Left colon (tissue), 2 donors: ENCODE measurements at regions not wholly inside any gene's neighbourhood (a gene's known extent, or its start where the extent isn't known, plus 50 kb on each side); places are given as distances from the start of the nearest gene placed in this dataset.
"Not testable (repeated sequence)": the region's sequence is repeated elsewhere in the genome, so short reads cannot be mapped to it uniquely, and the experiment has no call there.

Experiments
- ATAC-seq: fragments of 200-7000 bp; cut with Tn5 transposase; one replicate; pipeline ENCODE4 v1.9.1; 2020; ENCODE audit warnings: mild to moderate bottlenecking, moderate library complexity
- DNase-seq, 2 donors: peaks; one replicate each; pipeline ENCODE4 v3.0.0-alpha.2; 2020
- intact Hi-C, 2 donors: fragments of 100-400 bp; cut with DNase I in 1 of 2; cut with micrococcal nuclease in 1 of 2; formaldehyde crosslinking; loops; one replicate each; pipeline versions ENCODE4 v1.11.2 to v1.14.0; 2022; cut with DNase I, micrococcal nuclease
- donor health status: DM: no; HTN: no; CAD: no.
- donor health status: DM: yes; HTN: yes; CAD: no.

GRCh38 chr16:48059936-48060335 lies 95.9 kb downstream of the ABCC12 start:
- ATAC-seq = no peak
- intact Hi-C loops = no loop called here
- DNase-seq = no peak

- ATAC-seq, intact Hi-C loops, DNase-seq: not testable (repeated sequence)
Measured at GRCh38 chr16:48059190-48059589, 96.6 kb downstream of the ABCC12 start.

GRCh38 chr16:48057048-48057447 lies 98.7 kb downstream of the ABCC12 start:
- intact Hi-C loops = no loop called here
- no peak for DNase-seq
- ATAC-seq = no peak

- ATAC-seq (peak; percentile 71), DNase-seq (peak; percentile 17 to 26)
- intact Hi-C loops = no loop called here
Measured at GRCh38 chr16:48054881-48055601, 100.8 kb downstream of the ABCC12 start.

GRCh38 chr16:48053418-48053745 lies 102.4 kb downstream of the ABCC12 start:
- intact Hi-C loops = no loop called here
- ATAC-seq (no peak), DNase-seq (no peak)

- no peak for ATAC-seq
- DNase-seq = no peak
- intact Hi-C loops = no loop called here
Measured at GRCh38 chr16:48052731-48053417, 102.9 kb downstream of the ABCC12 start.

GRCh38 chr16:48050871-48051270 lies 104.9 kb downstream of the ABCC12 start:
- no peak for ATAC-seq
- no peak for DNase-seq
- intact Hi-C loops = no loop called here

GRCh38 chr16:48049847-48050246 lies 105.9 kb downstream of the ABCC12 start:
- ATAC-seq = no peak
- no peak for DNase-seq
- intact Hi-C loops = no loop called here

- ATAC-seq (no peak), DNase-seq (no peak)
- intact Hi-C loops = no loop called here
Measured at GRCh38 chr16:48047720-48048119, 108.1 kb downstream of the ABCC12 start.

GRCh38 chr16:48047241-48047640 lies 108.6 kb downstream of the ABCC12 start:
- DNase-seq (no peak), ATAC-seq (no peak)
- intact Hi-C loops = no loop called here

GRCh38 chr16:48044117-48044516 lies 111.7 kb downstream of the ABCC12 start:
- intact Hi-C loops = no loop called here
- no peak for DNase-seq
- ATAC-seq = no peak

GRCh38 chr16:48041981-48042421 lies 113.8 kb downstream of the ABCC12 start:
- no peak for DNase-seq
- no peak for ATAC-seq
- intact Hi-C loops = no loop called here

- ATAC-seq (no peak), DNase-seq (no peak)
- intact Hi-C loops = no loop called here
Measured at GRCh38 chr16:48035142-48035541, 120.7 kb downstream of the ABCC12 start.

- ATAC-seq (no peak), DNase-seq (no peak)
- intact Hi-C loops = no loop called here
Measured at GRCh38 chr16:48030926-48031325, 124.9 kb downstream of the ABCC12 start.

- intact Hi-C loops = no loop called here
- no peak for ATAC-seq
- no peak for DNase-seq
Measured at GRCh38 chr16:48029768-48030167, 126.0 kb downstream of the ABCC12 start.

- DNase-seq (no peak), ATAC-seq (no peak)
- intact Hi-C loops = no loop called here
Measured at GRCh38 chr16:48025359-48025758, 130.4 kb downstream of the ABCC12 start.

- DNase-seq = no peak
- ATAC-seq = no peak
- intact Hi-C loops = no loop called here
Measured at GRCh38 chr16:48024042-48024441, 131.8 kb downstream of the ABCC12 start.

GRCh38 chr16:48022496-48022895 lies 133.3 kb downstream of the ABCC12 start:
- intact Hi-C loops = no loop called here
- ATAC-seq (no peak), DNase-seq (no peak)

GRCh38 chr16:48020617-48021016 lies 135.2 kb downstream of the ABCC12 start:
- ATAC-seq, intact Hi-C loops, DNase-seq: not testable (repeated sequence)

- ATAC-seq (no peak), DNase-seq (no peak)
- intact Hi-C loops = no loop called here
Measured at GRCh38 chr16:48014349-48015135, 141.3 kb downstream of the ABCC12 start.
